Hematopoietic multipotent progenitor cell treated with erythropoietin and hydrocortisone succinate and interleukin-3 and kit ligand, for 8 days (in vitro differentiated cells): ENCODE measurements at regions not wholly inside any gene's neighbourhood (a gene's known extent, or its start where the extent isn't known, plus 50 kb on each side); places are given as distances from the start of the nearest gene placed in this dataset.
"Not testable (repeated sequence)": the region's sequence is repeated elsewhere in the genome, so short reads cannot be mapped to it uniquely, and the experiment has no call there.

ENCODE experiments used
- DNase-seq: peaks from one replicate; pipeline ENCODE4 v3.0.0-alpha.2; 2015

GRCh38 chr2:41329040-41329439 lies 718.8 kb upstream of the PKDCC start:
- no peak for DNase-seq

DNA sequence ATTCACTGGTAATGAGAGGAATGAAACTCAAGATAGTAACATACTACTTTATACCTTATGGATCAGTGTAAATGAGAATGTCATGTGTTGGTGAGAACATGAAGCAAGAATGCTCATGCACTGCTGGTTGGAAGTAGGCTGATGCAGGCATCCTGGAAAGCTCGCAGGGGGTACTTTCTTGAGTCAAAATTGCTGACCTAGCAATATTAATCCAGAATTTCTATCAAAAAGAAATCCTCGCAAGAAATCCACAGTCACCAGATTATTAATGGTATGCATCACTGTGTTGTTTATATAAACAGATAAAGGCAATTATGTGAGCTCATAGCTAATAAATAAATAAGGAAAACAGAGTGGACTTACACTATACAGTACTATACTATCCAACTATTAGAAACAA lies 713.7 kb upstream of the PKDCC start:
- no peak for DNase-seq

DNA sequence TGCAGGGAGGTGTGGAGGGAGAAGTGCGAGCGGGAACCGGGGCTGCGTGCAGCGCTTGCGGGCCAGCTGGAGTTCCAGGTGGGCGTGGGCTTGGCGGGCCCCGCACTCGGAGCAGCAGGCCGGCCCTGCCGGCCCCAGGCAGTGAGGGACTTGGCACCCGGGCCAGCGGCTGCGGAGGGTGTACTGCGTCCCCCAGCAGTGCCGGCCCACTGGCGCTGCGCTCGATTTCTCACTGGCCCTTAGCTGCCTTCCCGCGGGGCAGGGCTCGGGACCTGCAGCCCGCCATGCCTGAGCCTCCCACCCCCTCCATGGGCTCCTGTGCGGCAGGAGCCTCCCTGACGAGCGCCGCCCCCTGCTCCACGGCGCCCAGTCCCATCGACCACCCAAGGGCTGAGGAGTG lies 712.2 kb upstream of the PKDCC start:
- DNase-seq: not testable (repeated sequence)

DNA sequence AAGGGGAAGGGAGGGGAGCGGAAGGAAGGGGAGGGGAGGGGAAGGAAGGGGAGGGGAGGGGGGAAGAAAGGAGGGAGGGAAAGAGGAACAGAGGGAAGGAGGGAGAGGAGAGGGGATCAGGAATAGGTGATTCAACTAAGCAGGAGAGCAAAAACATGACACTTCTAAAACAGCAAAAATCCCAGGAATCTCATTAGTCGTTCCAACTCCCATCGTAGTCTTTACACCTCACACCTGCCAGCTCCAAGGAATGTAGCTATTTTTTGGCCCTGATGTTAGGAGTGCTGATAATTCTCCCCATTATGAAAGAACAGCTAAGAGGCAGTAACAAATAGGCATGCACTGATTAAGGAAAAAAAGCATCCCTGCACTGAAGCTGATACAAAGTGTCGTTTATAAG lies 709.9 kb upstream of the PKDCC start:
- DNase-seq: no peak

DNA sequence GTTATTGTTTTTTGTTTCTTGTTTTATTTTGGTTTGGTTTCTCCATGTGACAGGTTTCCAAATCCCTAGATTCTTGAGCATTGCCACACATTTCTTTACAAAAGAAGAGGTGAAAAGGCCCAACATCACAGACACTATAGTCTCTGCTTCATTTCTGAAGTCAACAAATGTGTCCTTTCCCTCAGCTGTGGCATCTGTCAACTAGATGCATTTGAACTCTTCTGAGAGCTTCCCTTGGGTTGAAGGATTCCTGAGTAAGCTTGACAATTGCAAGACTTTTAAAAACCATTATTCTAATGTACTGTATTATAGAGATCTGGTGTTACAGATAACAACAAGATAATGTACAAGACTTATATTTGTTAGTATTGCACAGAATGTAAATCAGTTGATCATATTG lies 703.3 kb upstream of the PKDCC start:
- DNase-seq: no peak

DNA sequence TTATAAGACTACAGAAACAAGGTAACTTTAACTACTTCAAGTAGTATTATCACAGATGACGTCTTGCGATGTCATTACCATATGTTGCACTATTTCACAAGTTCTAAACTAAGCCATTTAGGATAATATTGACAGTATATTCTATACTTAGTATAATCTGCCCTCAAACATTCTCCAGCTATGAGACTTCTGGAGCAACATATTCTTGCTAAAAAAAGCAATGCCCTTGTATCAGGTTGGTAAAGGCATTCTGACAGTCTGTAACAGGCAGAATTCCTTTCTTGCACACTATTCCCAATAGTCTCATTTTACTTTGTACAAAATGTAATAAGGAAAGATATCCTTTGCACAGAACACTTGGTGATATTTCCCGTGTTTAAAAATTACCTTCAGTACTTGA lies 694.8 kb upstream of the PKDCC start:
- no peak for DNase-seq

- DNase-seq: no peak
Observed at GRCh38 chr2:41355794-41356193, 692.0 kb upstream of the PKDCC start.

GRCh38 chr2:41364842-41365241 lies 683.0 kb upstream of the PKDCC start:
- no peak for DNase-seq

GRCh38 chr2:41375901-41376300 lies 671.9 kb upstream of the PKDCC start:
- no peak for DNase-seq

DNA sequence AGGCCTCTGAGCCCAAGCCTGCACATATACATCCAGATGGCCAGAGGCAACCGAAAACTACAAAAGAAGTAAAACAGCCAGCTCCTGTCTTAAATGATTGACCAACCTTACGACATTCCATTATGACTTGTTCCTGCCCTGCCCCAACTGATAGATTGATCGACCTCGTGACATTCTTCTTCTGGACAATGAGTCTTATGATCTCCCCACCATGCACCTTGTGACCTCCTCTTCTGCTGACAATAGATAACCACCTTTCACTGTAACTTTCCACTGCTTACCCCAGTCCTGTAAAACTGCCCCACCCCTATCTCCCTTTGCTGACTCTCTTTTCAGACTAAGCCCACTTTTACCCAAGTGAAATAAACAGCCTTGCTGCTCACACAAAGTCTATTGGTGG lies 670.0 kb upstream of the PKDCC start:
- DNase-seq: peak; percentile 5

GRCh38 chr2:41378420-41378819 lies 669.4 kb upstream of the PKDCC start:
- no peak for DNase-seq

DNA sequence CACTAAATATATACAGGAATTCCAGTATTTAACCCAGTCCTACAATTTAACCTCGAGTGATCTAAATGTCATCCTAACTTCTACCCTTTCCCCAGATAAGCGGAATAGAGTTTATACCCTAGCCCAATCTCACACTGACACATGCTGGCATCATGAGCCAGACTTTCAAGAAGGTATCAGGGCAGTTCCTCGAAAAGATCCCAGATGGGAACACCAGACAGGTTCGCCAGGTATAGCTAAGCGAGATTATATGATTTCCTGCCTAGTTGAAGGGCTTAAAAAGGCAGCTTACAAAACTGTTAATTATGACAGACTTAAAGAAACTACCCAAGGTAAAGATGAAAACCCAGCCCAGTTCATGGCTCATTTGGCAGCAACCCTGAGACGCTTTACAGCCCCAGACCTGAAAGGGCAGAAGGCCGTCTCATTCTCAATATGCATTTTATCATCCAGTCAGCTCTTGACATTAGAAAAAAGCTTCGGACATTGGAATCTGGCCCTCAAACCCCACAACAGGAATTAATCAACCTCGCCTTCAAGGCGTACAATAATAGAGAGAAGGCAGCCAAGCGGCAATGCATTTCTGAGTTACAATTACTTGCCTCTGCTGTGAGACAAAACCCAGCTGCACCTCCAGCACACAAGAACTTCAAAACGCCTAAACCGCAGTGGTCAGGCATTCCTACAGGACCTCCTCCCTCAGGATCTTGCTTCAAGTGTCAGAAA lies 668.2 kb upstream of the PKDCC start:
- no peak for DNase-seq

GRCh38 chr2:41381701-41382100 lies 666.1 kb upstream of the PKDCC start:
- no peak for DNase-seq

DNA sequence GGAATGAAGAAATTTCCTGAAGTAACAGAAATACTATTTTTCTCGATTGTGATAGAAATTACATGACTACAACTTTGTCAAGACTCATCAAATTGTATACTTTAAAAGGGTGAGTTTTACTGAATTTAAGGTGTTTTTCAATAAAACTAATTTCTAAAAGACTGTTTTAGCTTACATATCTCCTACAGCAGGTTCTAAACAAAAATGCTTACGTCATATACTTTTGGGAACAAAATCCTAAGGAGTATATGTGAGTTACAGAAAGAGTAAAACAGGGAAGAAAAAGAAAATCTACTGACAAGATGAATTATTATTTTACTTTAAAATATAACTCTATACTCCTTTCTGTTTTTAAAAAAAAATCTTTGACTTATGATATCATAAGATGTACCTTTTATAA lies 660.3 kb upstream of the PKDCC start:
- DNase-seq: no peak

DNA sequence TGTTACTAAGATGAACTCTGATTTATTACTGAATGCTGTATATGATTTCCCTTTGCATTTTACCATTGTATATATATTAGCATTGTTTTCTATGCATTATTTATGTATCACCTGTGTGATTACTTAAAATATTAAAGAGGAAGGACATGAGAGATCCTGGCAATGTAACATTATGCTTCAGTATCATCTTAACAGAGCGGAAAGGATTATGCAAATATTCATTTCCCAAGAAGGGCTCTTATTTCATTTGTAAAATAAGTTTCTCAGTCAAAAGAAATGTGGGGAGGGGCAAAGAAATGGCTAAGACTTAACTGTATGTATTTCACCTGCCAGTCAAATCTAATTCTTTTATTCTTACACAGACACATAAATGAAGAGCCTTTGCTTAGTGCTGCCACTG lies 654.2 kb upstream of the PKDCC start:
- DNase-seq: no peak

- no peak for DNase-seq
Observed at GRCh38 chr2:41394541-41394940, 653.3 kb upstream of the PKDCC start.

DNA sequence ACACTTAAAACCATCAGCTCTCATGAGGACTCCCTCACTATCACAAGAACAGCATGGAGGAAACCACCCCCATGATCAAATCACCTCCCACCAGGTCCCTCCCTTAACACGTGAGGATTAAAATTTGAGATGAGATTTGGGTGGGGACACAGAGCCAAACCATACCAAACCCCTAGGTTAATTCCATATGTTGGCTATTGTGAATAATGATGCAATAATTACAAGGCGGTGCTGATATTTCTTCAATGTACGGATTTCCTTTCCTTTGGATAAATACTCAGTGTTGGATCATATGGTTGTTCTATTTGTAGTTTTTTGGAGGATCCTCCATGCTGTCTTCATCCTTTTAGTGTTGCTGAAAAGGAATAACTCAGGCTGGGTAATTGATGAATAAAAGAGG lies 652.1 kb upstream of the PKDCC start:
- no peak for DNase-seq

DNA sequence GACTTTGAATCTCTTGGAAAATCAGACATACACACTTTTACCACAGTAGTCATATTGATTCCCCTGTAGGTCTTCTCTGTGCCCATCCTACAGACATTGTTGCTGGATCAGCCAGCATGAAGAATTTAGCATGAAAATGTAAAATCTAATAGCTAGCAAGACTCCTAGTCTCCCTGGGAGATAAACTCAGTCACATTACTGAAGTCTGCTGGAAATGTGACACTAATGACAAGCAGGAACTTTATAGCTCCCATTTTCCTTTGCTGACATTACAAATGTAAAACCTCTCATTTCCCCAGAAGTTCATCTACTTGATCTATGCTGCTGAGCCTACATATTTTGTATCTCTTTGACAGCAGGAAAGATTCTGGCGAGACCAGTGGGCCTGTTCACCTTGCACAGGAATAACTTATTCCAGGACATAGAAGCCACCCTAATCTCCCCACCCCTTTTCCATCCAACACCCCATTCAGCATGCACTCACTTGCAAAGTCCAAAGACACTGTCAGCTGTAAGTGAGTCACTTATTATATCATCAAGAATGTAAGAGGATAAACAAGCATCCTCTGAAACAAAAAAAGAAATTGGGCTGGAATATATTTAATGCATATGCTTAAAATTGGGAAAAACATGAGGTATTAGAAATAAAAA lies 648.3 kb upstream of the PKDCC start:
- no peak for DNase-seq

GRCh38 chr2:41400088-41400665 lies 647.6 kb upstream of the PKDCC start:
- DNase-seq: peak; percentile 18

GRCh38 chr2:41405441-41405840 lies 642.4 kb upstream of the PKDCC start:
- no peak for DNase-seq

- DNase-seq: no peak
Observed at GRCh38 chr2:41409328-41409727, 638.5 kb upstream of the PKDCC start.

DNA sequence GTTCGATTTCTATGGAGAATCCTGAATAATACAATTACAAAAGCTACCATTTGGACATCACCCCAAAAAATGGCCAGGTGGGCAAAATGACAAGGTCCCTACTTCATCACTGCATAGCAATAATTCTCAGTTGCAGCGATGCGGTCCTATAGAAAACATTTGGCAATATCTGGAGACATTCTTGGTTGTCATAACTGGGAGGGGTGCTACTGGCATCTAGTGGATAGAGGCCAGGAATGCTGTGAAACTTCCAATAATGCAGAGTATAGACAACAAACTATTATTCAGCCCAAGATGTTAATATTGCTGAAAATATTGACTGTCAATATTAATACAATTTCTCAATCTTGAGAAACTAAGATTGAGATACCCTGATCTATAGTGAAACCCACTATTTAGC lies 637.8 kb upstream of the PKDCC start:
- no peak for DNase-seq

DNA sequence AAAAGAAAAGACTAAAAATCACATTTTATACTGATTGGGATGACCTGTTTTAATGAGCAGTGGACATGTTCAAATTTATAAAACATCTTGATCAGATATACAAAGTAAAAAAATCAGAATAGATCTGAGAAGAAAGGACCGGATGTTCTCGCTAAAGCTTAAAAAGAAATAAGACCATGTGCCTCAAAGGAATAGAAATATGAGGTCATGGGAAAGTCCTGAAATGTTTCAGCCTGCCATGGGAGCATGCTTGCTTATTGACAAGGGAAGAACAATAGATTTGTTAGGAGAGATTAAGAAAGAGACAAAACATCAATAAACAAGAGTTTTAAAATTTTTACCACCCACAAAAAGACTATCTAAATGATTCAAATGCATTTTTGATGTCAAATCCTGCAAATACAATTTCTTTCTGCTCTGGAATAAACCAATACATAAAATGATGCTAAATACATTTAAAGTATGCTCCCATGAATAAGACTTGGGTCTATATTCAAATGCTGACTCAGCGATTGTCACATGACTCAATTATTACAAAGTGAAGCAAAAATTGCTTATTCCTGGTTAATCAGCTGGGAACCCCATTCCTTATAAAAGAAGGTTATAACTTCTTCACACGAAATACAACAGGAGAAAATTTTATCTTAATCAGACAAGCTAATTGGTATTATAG lies 633.9 kb upstream of the PKDCC start:
- no peak for DNase-seq
